Heart left ventricle (tissue), 13 donors: ENCODE measurements at regions not wholly inside any gene's neighbourhood (a gene's known extent, or its start where the extent isn't known, plus 50 kb on each side); places are given as distances from the start of the nearest gene placed in this dataset.

ENCODE experiments used
- POLR2A ChIP-seq, 2 donors: fragments of 450-650 bp; IDR thresholded peaks; one replicate each; pipeline ENCODE4 v1.6.1; 2017; ENCODE audit warnings: antibody characterized with exemption in 2 of 2, mild to moderate bottlenecking in 2 of 2, moderate library complexity in 2 of 2
- TF ChIP-seq, protein P1 (sequence below), 12 donors: fragments of 200-600 bp; sonication (generic) in 4 of 12; IDR thresholded peaks; one replicate each; pipeline versions ENCODE4 v1.5.0 to v1.8.0; 2018 to 2022; ENCODE audit warnings: antibody characterized with exemption in 12 of 12, mild to moderate bottlenecking in 5 of 12
- donor health status: ischemic (EF 13 %, LVEDD 7.1; RV severe dilation, severe dysfunction).
- donor health status: DM: no; HTN: yes; CAD: no.
- donor health status: DM: no; HTN: no; CAD: no.
- donor health status: ischemic (EF 25% LVEDD 6.9; RV normal size, moderate dysfunction).
- donor health status: ischemic (EF 25% LVEDD 5.7; RV mildly dilated, moderate dysfunction).
- donor health status: ischemic (EF 35%, LVEDD 5.7; RV mildly dilated, moderate dysfunction).
- donor health status: nonischemic (EF 11% LVEDD 7.7; RV severe dilation, severe dysfunction).
- donor health status: DM: yes; HTN: yes; CAD: no.
- donor health status: PGD.
- donor health status: ischemic (EF 29% LVEDD 5.4; RV normal size, mild dysfunction).
- donor health status: nonischemic (EF 23%, LVEDD 6.1; RV moderate dilation, normal function).

DNA sequence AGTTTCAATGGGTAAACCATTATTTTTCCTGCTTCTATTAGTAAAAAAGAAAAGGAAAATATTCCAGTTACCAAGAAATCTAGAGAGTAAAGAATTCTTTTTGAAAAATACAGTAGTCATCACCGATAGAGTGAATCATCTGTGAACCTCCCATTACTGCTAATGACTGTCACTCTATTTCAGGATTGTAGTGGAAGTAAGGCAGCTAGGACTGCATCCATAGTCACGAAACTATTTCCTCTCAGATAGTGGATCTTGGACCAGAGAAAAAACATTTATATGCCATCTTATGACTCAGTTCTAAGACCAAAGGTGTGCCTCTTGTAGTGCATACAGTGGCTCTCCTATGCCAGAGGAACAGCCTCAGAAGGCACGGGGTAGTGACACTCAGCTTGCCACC is 173.9 kb upstream of the PLEKHA5 start:
- no peak for TF ChIP-seq POLR2A (IDR thresholded peaks at IDR 0.05)
- TF ChIP-seq, protein P1, sequence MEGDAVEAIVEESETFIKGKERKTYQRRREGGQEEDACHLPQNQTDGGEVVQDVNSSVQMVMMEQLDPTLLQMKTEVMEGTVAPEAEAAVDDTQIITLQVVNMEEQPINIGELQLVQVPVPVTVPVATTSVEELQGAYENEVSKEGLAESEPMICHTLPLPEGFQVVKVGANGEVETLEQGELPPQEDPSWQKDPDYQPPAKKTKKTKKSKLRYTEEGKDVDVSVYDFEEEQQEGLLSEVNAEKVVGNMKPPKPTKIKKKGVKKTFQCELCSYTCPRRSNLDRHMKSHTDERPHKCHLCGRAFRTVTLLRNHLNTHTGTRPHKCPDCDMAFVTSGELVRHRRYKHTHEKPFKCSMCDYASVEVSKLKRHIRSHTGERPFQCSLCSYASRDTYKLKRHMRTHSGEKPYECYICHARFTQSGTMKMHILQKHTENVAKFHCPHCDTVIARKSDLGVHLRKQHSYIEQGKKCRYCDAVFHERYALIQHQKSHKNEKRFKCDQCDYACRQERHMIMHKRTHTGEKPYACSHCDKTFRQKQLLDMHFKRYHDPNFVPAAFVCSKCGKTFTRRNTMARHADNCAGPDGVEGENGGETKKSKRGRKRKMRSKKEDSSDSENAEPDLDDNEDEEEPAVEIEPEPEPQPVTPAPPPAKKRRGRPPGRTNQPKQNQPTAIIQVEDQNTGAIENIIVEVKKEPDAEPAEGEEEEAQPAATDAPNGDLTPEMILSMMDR (IDR thresholded peaks at IDR 0.05) = no peak
